ENCODE measurements at regions not wholly inside any gene's neighbourhood (a gene's known extent, or its start where the extent isn't known, plus 50 kb on each side); places are given as distances from the start of the nearest gene placed in this dataset.
"Not testable (repeated sequence)": the region's sequence is repeated elsewhere in the genome, so short reads cannot be mapped to it uniquely, and the experiment has no call there.

- Histone ChIP-seq H3K4me1 (ENCODE audit: control insufficient read depth, insufficient read depth, low read length) (no peaks in the 10 kb centered on the region), H3K27me3 (ENCODE audit: control insufficient read depth, insufficient read depth, low read length) (no peaks in the 10 kb centered on the region), H3K9me3 (ENCODE audit: control insufficient read depth, low read depth, low read length) (no peaks in the 10 kb centered on the region), H3K36me3 (ENCODE audit: control insufficient read depth, insufficient read depth, low read length) (no peaks in the 10 kb centered on the region), H3K4me3 (ENCODE audit: low read length) (no peak overlapping the region), H3K27ac (ENCODE audit: low read length) (no peak overlapping the region)
- no peak for DNase-seq
- no CpG with 5 or more reads among the region's 3 CpGs for WGBS (ENCODE audit: insufficient coverage, low lambda C conversion rate)
These were observed 147.8 kb upstream of the POGK start for GRCh38 chr1:166691476-166691875.

- Histone ChIP-seq H3K36me3 (ENCODE audit: control insufficient read depth, insufficient read depth, low read length) (no peaks in the 10 kb centered on the region), H3K9me3 (ENCODE audit: control insufficient read depth, low read depth, low read length) (no peaks in the 10 kb centered on the region), H3K27me3 (ENCODE audit: control insufficient read depth, insufficient read depth, low read length) (no peaks in the 10 kb centered on the region), H3K27ac (ENCODE audit: low read length) (no peak overlapping the region), H3K4me3 (ENCODE audit: low read length) (no peak overlapping the region), H3K4me1 (ENCODE audit: control insufficient read depth, insufficient read depth, low read length) (no peaks in the 10 kb centered on the region)
- WGBS (ENCODE audit: insufficient coverage, low lambda C conversion rate), result no CpG with 5 or more reads among the region's 2 CpGs
- DNase-seq, result no peak
These were observed 146.9 kb upstream of the POGK start for GRCh38 chr1:166692346-166692745.

- no peak for DNase-seq
- Histone ChIP-seq H3K4me3 (ENCODE audit: low read length) (no peak overlapping the region), H3K36me3 (ENCODE audit: control insufficient read depth, insufficient read depth, low read length) (no peaks in the 10 kb centered on the region), H3K27ac (ENCODE audit: low read length) (no peak overlapping the region), H3K4me1 (ENCODE audit: control insufficient read depth, insufficient read depth, low read length) (no peaks in the 10 kb centered on the region), H3K9me3 (ENCODE audit: control insufficient read depth, low read depth, low read length) (no peaks in the 10 kb centered on the region), H3K27me3 (ENCODE audit: control insufficient read depth, insufficient read depth, low read length) (no peaks in the 10 kb centered on the region)
- no CpG with 5 or more reads among the region's 4 CpGs for WGBS (ENCODE audit: insufficient coverage, low lambda C conversion rate)
These were observed 146.1 kb upstream of the POGK start for GRCh38 chr1:166693158-166693557.

- Histone ChIP-seq H3K36me3 (ENCODE audit: control insufficient read depth, insufficient read depth, low read length) (no peaks in the 10 kb centered on the region), H3K27me3 (ENCODE audit: control insufficient read depth, insufficient read depth, low read length) (no peaks in the 10 kb centered on the region), H3K4me3 (ENCODE audit: low read length) (no peak overlapping the region), H3K4me1 (ENCODE audit: control insufficient read depth, insufficient read depth, low read length) (no peaks in the 10 kb centered on the region), H3K9me3 (ENCODE audit: control insufficient read depth, low read depth, low read length) (no peaks in the 10 kb centered on the region), H3K27ac (ENCODE audit: low read length) (no peak overlapping the region)
- 58% methylated on average over 4 of the region's 4 CpGs for WGBS (ENCODE audit: insufficient coverage, low lambda C conversion rate)
- DNase-seq, result no peak
These were observed 145.5 kb upstream of the POGK start for GRCh38 chr1:166693673-166694297.

- H3K4me1 ChIP-seq (ENCODE audit: control insufficient read depth, insufficient read depth, low read length), result no peaks in the 10 kb centered on the region
- no peaks in the 10 kb centered on the region for H3K9me3 ChIP-seq (ENCODE audit: control insufficient read depth, low read depth, low read length)
- no peak overlapping the region for H3K4me3 ChIP-seq (ENCODE audit: low read length)
- H3K27me3 ChIP-seq (ENCODE audit: control insufficient read depth, insufficient read depth, low read length), result no peaks in the 10 kb centered on the region
- no CpG with 5 or more reads among the region's 1 CpG for WGBS (ENCODE audit: insufficient coverage, low lambda C conversion rate)
- no peaks in the 10 kb centered on the region for H3K36me3 ChIP-seq (ENCODE audit: control insufficient read depth, insufficient read depth, low read length)
- H3K27ac ChIP-seq (ENCODE audit: low read length), result no peak overlapping the region
- no peak for DNase-seq
These were observed 144.2 kb upstream of the POGK start for GRCh38 chr1:166695115-166695514.

GRCh38 chr1:166695834-166696233 is 143.4 kb upstream of the POGK start:
- not testable (repeated sequence) for H3K9me3 ChIP-seq (ENCODE audit: control insufficient read depth, low read depth, low read length); H3K4me3 ChIP-seq (ENCODE audit: low read length); H3K36me3 ChIP-seq (ENCODE audit: control insufficient read depth, insufficient read depth, low read length); H3K27ac ChIP-seq (ENCODE audit: low read length); H3K27me3 ChIP-seq (ENCODE audit: control insufficient read depth, insufficient read depth, low read length); H3K4me1 ChIP-seq (ENCODE audit: control insufficient read depth, insufficient read depth, low read length); DNase-seq
- no CpG with 5 or more reads among the region's 2 CpGs for WGBS (ENCODE audit: insufficient coverage, low lambda C conversion rate)

GRCh38 chr1:166698771-166699170 is 140.5 kb upstream of the POGK start:
- Histone ChIP-seq H3K27ac (ENCODE audit: low read length) (no peak overlapping the region), H3K4me1 (ENCODE audit: control insufficient read depth, insufficient read depth, low read length) (no peaks in the 10 kb centered on the region), H3K4me3 (ENCODE audit: low read length) (no peak overlapping the region), H3K9me3 (ENCODE audit: control insufficient read depth, low read depth, low read length) (no peaks in the 10 kb centered on the region), H3K27me3 (ENCODE audit: control insufficient read depth, insufficient read depth, low read length) (no peaks in the 10 kb centered on the region), H3K36me3 (ENCODE audit: control insufficient read depth, insufficient read depth, low read length) (no peaks in the 10 kb centered on the region)
- no CpG with 5 or more reads among the region's 4 CpGs for WGBS (ENCODE audit: insufficient coverage, low lambda C conversion rate)
- DNase-seq, result no peak

- H3K4me1 ChIP-seq (ENCODE audit: control insufficient read depth, insufficient read depth, low read length), result no peaks in the 10 kb centered on the region
- H3K36me3 ChIP-seq (ENCODE audit: control insufficient read depth, insufficient read depth, low read length), result no peaks in the 10 kb centered on the region
- no peak overlapping the region for H3K27ac ChIP-seq (ENCODE audit: low read length)
- H3K9me3 ChIP-seq (ENCODE audit: control insufficient read depth, low read depth, low read length), result no peaks in the 10 kb centered on the region
- H3K4me3 ChIP-seq (ENCODE audit: low read length), result no peak overlapping the region
- H3K27me3 ChIP-seq (ENCODE audit: control insufficient read depth, insufficient read depth, low read length), result no peaks in the 10 kb centered on the region
- DNase-seq, result no peak
- WGBS (ENCODE audit: insufficient coverage, low lambda C conversion rate), result no CpG with 5 or more reads among the region's 5 CpGs
These were observed 139.7 kb upstream of the POGK start for GRCh38 chr1:166699613-166700012.

GRCh38 chr1:166700696-166701095 is 138.6 kb upstream of the POGK start:
- no peak for DNase-seq
- Histone ChIP-seq H3K9me3 (ENCODE audit: control insufficient read depth, low read depth, low read length) (no peaks in the 10 kb centered on the region), H3K4me3 (ENCODE audit: low read length) (no peak overlapping the region), H3K27ac (ENCODE audit: low read length) (no peak overlapping the region), H3K4me1 (ENCODE audit: control insufficient read depth, insufficient read depth, low read length) (no peaks in the 10 kb centered on the region), H3K36me3 (ENCODE audit: control insufficient read depth, insufficient read depth, low read length) (no peaks in the 10 kb centered on the region), H3K27me3 (ENCODE audit: control insufficient read depth, insufficient read depth, low read length) (no peaks in the 10 kb centered on the region)
- WGBS (ENCODE audit: insufficient coverage, low lambda C conversion rate), result 81% methylated on average over 3 of the region's 4 CpGs

- no peaks in the 10 kb centered on the region for H3K9me3 ChIP-seq (ENCODE audit: control insufficient read depth, low read depth, low read length)
- H3K27me3 ChIP-seq (ENCODE audit: control insufficient read depth, insufficient read depth, low read length), result no peaks in the 10 kb centered on the region
- no peak for DNase-seq
- no peak overlapping the region for H3K27ac ChIP-seq (ENCODE audit: low read length)
- no peaks in the 10 kb centered on the region for H3K4me1 ChIP-seq (ENCODE audit: control insufficient read depth, insufficient read depth, low read length)
- H3K36me3 ChIP-seq (ENCODE audit: control insufficient read depth, insufficient read depth, low read length), result no peaks in the 10 kb centered on the region
- H3K4me3 ChIP-seq (ENCODE audit: low read length), result no peak overlapping the region
- no CpG with 5 or more reads among the region's 1 CpG for WGBS (ENCODE audit: insufficient coverage, low lambda C conversion rate)
These were observed 137.6 kb upstream of the POGK start for GRCh38 chr1:166701603-166702100.

- no peak overlapping the region for H3K27ac ChIP-seq (ENCODE audit: low read length)
- no peak for DNase-seq
- no peaks in the 10 kb centered on the region for H3K36me3 ChIP-seq (ENCODE audit: control insufficient read depth, insufficient read depth, low read length)
- H3K27me3 ChIP-seq (ENCODE audit: control insufficient read depth, insufficient read depth, low read length), result no peaks in the 10 kb centered on the region
- H3K4me3 ChIP-seq (ENCODE audit: low read length), result no peak overlapping the region
- no peaks in the 10 kb centered on the region for H3K4me1 ChIP-seq (ENCODE audit: control insufficient read depth, insufficient read depth, low read length)
- no CpG with 5 or more reads among the region's 2 CpGs for WGBS (ENCODE audit: insufficient coverage, low lambda C conversion rate)
- H3K9me3 ChIP-seq (ENCODE audit: control insufficient read depth, low read depth, low read length), result no peaks in the 10 kb centered on the region
These were observed 136.1 kb upstream of the POGK start for GRCh38 chr1:166703141-166703540.
